ENCODE measurements at regions not wholly inside any gene's neighbourhood (a gene's known extent, or its start where the extent isn't known, plus 50 kb on each side); places are given as distances from the start of the nearest gene placed in this dataset.

DNA sequence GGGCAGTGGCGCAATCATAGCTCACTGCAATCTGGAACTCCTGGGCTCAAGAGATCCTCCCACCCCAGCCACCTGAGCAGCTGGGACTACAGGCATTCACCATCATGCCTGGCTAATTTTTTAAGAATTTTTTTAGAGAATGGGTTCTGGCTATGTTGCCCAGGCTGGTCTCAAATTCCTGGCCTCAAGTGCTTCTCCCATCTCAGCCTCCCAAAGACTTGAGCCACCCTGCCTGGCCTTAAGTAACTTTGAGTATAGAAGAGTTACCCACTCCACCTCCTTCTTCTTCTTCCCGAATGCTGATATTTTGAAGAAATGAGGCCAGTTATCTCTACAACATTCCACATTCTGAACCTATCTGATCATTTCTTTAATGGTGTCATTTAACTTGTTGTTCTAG, 72.4 kb upstream of the WWC2 start:
- ChIA-PET CTCF (no interaction called here), POLR2A (no interaction called here), RAD21 (ENCODE audit: low non-redundant PET in 1 of 2, low total read pairs in 2 of 2, uncharacterized antibody in 2 of 2, unreplicated experiment in 2 of 2) (no interaction called here)
- Histone ChIP-seq H4K20me1 (ENCODE audit: insufficient read depth) (no peaks in the 10 kb centered on the region), H3K4me1 (ENCODE audit: control insufficient read depth in 1 of 2, insufficient read depth in 2 of 2, low read length in 2 of 2) (no peaks in the 10 kb centered on the region), H3K36me3 (ENCODE audit: control insufficient read depth in 1 of 2, insufficient read depth in 2 of 2, low read length in 2 of 2) (no peaks in the 10 kb centered on the region), H3K9ac (ENCODE audit: low read length) (no peak overlapping the region), H2AFZ (ENCODE audit: low read depth, low read length, poor library complexity, severe bottlenecking) (no peak overlapping the region), H3K9me2 (ENCODE audit: insufficient read depth) (no peaks in the 10 kb centered on the region), H3K27ac (ENCODE audit: low read depth, low read length) (no peak overlapping the region), H3K9me3 (ENCODE audit: control insufficient read depth in 1 of 2, insufficient read depth in 1 of 2, low read depth in 1 of 2, low read length in 2 of 2) (no peaks in the 10 kb centered on the region), H3K4me3 (replicated peaks in 1 of 2; ENCODE audit: low read depth in 1 of 2, low read length in 2 of 2) (no peak overlapping the region), H3K79me2 (ENCODE audit: insufficient read depth, low read length) (no peaks in the 10 kb centered on the region), H3K4me2 (ENCODE audit: low read length) (no peak overlapping the region), H3K27me3 (ENCODE audit: insufficient read depth, low read length) (0 out of 2 replicates have a peak, but pooled peaks cover 4% of the 10 kb centered on the region)
- DNase-seq (ENCODE audit: low read depth, low spot score) (no peak), ATAC-seq (no peak)
- TF ChIP-seq POLR2A (IDR thresholded peaks at IDR 0.05; ENCODE audit: borderline replicate concordance, extremely low read depth, insufficient read depth, insufficient read length), result no peak
- no peak for TF ChIP-seq SRF (IDR thresholded peaks at IDR 0.05; ENCODE audit: low read depth)
- TF ChIP-seq, protein P1, sequence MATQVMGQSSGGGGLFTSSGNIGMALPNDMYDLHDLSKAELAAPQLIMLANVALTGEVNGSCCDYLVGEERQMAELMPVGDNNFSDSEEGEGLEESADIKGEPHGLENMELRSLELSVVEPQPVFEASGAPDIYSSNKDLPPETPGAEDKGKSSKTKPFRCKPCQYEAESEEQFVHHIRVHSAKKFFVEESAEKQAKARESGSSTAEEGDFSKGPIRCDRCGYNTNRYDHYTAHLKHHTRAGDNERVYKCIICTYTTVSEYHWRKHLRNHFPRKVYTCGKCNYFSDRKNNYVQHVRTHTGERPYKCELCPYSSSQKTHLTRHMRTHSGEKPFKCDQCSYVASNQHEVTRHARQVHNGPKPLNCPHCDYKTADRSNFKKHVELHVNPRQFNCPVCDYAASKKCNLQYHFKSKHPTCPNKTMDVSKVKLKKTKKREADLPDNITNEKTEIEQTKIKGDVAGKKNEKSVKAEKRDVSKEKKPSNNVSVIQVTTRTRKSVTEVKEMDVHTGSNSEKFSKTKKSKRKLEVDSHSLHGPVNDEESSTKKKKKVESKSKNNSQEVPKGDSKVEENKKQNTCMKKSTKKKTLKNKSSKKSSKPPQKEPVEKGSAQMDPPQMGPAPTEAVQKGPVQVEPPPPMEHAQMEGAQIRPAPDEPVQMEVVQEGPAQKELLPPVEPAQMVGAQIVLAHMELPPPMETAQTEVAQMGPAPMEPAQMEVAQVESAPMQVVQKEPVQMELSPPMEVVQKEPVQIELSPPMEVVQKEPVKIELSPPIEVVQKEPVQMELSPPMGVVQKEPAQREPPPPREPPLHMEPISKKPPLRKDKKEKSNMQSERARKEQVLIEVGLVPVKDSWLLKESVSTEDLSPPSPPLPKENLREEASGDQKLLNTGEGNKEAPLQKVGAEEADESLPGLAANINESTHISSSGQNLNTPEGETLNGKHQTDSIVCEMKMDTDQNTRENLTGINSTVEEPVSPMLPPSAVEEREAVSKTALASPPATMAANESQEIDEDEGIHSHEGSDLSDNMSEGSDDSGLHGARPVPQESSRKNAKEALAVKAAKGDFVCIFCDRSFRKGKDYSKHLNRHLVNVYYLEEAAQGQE (IDR thresholded peaks at IDR 0.05; ENCODE audit: low read depth), result no peak
- no peak for TF ChIP-seq YY1 (IDR thresholded peaks at IDR 0.05; ENCODE audit: extremely low read depth, insufficient replicate concordance, low read depth, low read length)
- TF ChIP-seq CEBPB (IDR thresholded peaks at IDR 0.05; ENCODE audit: low read depth), result no peak
- no peak for TF ChIP-seq EGR1 (IDR thresholded peaks at IDR 0.05; ENCODE audit: low read depth)
- no peak for TF ChIP-seq FOSL1 (IDR thresholded peaks at IDR 0.05; ENCODE audit: low read depth)
- TF ChIP-seq, protein P2, sequence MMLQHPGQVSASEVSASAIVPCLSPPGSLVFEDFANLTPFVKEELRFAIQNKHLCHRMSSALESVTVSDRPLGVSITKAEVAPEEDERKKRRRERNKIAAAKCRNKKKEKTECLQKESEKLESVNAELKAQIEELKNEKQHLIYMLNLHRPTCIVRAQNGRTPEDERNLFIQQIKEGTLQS (IDR thresholded peaks at IDR 0.05), result no peak
- TF ChIP-seq CBX3 (IDR thresholded peaks at IDR 0.05; ENCODE audit: low read depth), result no peak
- no peak for TF ChIP-seq EZH2 (IDR thresholded peaks at IDR 0.05)
- TF ChIP-seq ZNF274 (IDR thresholded peaks at IDR 0.05; ENCODE audit: low read depth, low read length), result no peak
- TF ChIP-seq ZFX (IDR thresholded peaks at IDR 0.05), result no peak
- no peak for TF ChIP-seq RAD21 (IDR thresholded peaks at IDR 0.05; ENCODE audit: low read depth)
- TF ChIP-seq SIN3A (IDR thresholded peaks at IDR 0.05; ENCODE audit: low read depth), result no peak
- TF ChIP-seq EZH2phosphoT487 (IDR thresholded peaks at IDR 0.05; ENCODE audit: borderline replicate concordance), result no peak
- TF ChIP-seq, protein P3, sequence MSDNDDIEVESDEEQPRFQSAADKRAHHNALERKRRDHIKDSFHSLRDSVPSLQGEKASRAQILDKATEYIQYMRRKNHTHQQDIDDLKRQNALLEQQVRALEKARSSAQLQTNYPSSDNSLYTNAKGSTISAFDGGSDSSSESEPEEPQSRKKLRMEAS (IDR thresholded peaks at IDR 0.05), result no peak
- intact Hi-C loops (cut with micrococcal nuclease), result no loop called here
- no TSS peak for BruUV-seq (replicated peaks)
